Activated effector memory CD4-positive, alpha-beta T cell treated with Interleukin-2 at 50 U/mL for 16 hours (primary cell): ENCODE measurements at regions not wholly inside any gene's neighbourhood (a gene's known extent, or its start where the extent isn't known, plus 50 kb on each side); places are given as distances from the start of the nearest gene placed in this dataset.
"Not testable (repeated sequence)": the region's sequence is repeated elsewhere in the genome, so short reads cannot be mapped to it uniquely, and the experiment has no call there.

Experiments
- DNase-seq: peaks from one replicate; pipeline ENCODE4 v3.0.0-alpha.2; 2020

DNA sequence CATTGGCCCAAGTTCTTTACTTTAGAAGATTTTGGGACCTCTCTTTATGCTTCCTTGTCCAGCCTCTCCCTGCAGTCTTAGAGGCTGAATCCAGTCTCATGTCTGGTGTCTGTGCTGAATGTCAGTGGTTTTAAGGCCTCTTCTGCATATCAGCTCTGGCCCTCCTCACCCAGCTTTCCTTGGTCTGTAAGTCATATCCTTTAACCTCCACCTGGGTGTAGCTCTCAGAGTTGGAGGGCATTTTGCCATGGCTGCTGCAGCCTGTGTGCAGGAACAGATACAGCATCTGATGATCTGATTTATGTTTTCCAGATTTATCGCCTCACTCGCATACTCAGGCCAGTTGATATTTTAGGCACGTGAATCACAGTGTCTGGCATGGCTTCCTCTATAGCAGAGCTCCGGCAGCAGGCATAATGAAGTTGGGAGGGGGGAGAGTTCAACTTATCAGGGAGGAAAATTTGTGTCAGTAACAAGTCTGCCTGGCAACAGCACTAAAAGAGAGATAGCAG is 335.0 kb downstream of the PCNX1 start:
- DNase-seq: no peak

DNA sequence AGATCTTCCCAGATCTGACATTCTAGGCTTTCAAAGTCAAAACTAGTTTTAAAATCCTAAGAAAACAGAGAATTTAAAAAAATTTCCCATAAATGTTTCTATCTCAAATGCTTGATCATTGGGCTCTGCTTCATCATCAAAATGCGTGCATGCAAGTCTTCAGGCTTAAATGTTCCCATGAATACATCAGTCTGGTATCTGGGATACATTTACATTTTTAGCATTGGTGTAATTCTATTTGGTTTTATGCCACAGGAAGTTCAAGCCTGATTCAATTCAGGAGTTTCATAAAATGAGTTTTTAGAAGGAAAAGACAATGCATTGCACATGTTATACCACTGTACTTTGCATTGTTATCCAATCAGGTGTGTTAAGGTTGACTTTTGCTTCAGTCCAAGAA is 336.4 kb downstream of the PCNX1 start:
- no peak for DNase-seq

DNA sequence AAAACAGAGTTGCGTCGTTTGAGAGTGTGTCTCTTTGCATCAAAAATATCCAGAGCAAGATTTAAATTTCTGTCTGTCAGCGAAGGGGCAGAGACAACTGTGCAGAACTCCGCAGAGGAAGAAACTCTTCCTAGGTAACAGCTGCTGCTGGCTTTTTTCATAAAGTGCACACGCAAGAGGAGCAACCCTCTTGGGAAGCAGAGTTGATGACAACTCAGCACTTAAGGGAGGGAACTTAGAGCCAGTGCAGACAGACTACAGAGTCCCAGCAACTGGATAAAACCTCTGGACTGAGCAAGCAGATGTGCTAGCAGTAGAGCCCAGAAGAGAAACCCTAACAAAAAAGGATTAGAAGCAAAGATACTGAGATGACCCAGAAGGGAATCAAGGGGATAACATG is 337.1 kb downstream of the PCNX1 start:
- DNase-seq: no peak

DNA sequence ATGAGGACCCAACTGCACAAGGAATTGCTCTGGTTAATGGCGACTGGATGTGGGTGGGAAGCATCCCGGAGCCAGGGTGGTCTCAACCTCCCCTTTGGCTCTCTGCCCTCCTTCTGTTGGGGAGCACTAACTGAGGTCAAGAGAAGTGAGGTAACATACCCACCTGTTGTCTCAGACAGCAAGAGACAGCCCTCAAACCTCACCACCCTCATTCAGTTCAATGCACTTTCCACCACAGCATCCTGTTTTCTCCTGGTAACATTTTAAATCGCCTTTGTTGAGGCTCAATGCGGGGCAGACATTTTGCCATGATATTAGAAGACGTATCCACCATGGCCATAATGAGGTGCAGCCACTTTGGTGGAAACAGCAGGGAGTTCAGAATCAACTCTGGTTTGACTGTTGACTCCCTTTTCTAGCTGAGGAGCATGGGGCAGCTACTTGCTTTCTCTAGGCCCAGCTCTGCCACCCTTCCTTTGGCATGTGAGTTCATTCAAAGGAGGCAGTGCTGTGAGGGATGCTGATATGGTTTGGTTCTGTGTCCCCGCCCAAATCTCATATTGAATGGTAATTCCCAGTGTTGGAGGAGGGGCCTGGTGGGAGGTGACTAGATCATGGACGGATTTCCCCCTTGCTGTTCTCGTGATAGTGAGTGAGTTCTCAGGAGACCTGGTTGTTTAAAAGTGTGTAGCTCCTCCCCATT is 338.6 kb downstream of the PCNX1 start:
- DNase-seq: no peak

DNA sequence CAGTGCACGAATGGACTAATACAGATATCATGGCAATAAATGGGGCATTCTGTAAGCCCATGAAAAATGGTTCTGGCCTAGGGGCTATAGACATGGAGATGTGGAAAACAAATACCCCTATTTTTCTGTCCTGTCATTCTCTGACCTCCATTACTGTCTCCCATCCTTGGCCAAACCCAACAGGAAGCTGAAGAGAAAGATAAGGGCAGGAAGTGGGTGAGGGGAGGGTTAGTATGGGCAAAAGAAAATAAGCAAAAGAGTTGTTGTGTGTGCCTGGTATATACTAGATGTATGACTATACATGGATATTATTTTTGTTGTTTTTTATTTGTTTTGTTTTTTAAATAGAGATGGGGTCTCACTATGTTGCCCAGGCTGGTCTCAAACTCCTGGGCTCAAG is 339.3 kb downstream of the PCNX1 start:
- no peak for DNase-seq

DNA sequence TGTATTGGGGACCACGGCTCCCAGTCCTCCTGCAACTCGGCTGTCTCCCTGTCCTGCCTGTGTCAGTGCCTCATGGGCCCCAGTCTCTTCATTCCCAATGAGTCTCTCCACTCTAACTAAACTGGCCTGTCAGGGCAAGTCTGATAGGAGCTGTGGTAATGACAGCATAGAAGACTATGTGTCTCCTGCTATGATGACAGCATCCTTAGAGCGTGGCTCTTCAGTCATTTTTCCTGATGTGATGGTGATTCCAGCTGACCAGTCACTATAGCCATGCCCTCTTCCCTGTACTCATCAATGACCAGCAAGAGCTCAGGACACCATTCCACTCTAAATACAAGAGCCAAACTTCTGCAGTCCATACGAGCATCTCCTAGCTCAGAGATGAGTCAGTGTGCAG is 339.8 kb downstream of the PCNX1 start:
- no peak for DNase-seq

DNA sequence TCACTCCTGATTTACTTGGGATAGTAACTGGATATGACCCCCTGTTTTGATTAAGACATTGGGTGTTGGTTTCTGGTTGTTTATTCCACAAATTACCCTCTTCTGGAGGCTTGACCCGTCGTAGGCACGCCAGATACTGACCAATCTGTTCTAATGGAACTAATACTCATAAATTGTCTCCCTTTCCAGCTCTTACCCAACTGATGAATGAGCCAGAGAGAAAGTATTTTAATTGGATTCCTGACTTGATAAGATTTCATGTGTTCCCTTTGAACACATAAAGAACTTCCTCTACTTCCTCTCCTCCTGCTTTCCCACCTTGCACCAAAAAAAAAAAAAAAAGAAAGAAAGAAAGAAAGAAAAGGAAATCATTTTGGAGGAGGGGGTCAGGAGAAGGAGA is 340.9 kb downstream of the PCNX1 start:
- DNase-seq: no peak

DNA sequence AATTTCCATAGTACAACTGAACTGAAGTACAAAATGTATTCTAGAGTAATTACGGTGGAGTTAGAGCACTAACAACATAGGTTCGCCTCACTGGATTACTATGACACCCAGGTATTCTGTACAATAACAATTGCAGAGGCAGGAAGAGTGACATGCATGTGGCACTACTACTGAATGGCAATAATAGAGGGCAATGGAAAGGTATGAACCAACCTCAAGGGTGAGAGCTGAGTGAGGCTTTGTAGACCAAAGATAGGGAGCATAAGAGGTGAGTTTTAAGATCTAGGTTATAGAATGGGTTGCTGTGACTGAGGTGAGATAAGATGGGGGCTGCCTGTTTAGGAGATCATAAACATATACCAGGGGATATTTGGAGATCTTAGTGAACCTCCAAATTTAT is 343.1 kb downstream of the PCNX1 start:
- DNase-seq: no peak

DNA sequence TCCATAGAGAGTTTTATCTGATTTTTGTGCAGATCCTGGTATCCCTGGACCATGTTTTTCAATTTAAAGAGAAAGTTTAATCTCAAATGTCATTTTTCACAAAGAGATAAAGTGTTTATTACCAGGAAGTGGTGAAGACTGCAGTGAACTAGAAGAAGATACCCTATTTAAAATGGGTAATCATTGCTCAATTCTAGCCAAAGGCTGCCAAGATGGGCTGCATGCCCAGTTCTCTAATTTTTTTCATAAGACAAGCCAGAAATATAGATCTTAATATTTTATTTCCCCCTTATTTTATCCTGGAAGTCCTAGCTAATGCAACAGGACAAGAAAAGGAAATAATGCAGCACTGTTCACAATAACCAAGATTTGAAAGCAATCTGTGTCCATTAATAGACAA is 343.5 kb downstream of the PCNX1 start:
- no peak for DNase-seq

DNA sequence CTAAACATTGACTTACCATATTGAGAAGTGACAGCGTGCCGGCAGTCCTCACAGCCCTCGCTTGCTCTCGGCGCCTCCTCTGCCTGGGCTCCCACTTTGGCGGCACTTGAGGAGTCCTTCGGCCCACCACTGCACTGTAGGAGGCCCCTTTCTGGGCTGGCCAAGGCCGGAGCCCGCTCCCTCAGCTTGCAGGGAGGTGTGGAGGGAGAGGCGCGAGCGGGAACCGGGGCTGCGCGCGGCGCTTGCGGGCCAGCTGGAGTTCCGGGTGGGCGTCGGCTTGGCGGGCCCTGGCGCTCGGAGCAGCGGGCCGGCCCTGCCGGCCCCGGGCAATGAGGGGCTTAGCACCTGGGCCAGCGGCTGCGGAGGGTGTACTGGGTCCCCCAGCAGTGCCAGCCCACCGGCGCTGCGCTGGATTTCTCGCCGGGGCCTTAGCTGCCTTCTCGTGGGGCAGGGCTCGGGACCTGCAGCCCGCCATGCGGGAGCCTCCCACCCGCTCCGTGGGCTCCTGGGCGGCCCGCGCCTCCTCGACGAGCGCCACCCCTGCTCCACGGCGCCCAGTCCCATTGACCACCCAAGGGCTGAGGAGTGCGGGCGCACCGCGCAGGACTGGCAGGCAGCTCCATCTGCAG is 346.9 kb downstream of the PCNX1 start:
- not testable (repeated sequence) for DNase-seq

DNA sequence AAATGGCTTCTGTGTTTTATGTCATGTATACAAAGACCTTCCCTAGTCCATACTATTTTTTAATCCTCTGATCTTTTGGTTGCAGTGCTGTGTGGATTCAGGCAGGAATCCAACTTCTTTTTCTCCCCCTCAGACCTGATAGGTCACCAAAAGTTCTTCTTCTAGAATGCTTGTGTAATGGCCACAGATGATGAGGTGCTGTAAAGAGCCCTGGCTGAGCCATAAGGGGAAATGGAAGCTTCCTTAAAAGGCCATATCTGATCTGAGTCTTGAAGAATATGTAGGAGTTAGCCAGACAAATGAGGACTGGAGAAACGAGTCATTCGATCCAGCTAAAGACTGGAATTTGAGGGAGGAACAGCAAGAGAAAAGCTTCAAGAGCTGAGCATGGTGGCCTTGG is 353.9 kb downstream of the PCNX1 start:
- no peak for DNase-seq

DNA sequence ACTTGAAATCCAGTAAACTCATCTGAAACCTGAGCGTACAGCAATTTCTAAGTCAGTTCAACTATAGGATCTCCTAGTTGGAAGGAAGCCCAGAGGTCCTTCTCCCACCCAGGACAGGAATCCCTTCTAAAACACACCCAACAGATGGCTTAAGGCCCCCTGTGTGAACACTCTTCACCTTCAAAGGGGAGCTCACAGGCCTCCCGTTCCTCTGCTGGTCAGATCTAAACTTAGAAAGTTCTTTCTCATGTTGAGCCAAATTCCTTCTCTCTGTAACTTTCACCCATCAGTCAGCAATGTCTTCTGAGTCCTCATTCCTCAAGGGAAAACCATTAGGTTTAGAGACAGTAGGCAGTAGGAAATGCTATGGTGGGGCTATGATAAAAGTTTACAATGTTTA is 355.2 kb downstream of the PCNX1 start:
- DNase-seq: no peak

DNA sequence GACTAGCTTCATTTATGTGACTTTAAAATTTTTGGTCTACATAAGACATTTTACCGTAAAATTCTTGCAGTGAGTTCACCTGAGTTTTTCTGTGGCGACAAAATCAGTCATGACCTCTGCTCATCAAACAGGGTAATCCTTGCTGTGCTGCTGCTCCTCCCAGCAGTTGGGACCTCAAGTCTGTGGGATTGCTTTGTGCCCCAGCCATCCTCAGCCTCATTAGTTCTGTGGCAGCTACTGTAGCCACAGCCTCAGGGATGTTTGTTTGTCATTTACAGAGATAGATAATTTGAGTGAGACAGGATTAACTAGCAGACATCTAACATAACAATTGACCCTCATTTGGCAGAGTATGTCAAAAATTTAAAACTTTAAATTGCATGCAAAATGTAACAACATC is 357.0 kb downstream of the PCNX1 start:
- DNase-seq: no peak

DNA sequence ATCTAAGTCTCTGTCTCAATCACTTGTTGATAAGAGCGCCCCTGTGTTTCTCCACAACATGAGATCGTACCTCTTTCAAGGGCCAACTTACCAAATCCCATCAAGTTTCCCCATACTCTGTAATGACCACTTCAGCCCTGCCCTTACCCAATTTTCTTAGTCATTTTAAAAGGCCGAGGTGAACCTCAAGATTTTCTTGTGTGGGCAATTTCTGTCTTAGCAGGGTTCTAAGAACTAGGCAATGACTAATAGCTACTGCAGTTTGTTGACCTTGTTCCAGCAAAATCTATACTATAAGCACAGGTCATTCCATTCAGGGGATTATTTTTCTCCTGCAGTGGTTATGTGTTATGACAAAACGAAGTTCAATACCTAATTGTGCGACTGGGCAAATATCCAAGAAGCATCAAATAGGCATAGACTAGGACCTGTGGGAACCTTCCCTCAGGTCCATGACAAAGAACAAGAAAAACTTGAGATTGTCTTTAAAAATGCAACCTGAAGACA is 359.8 kb downstream of the PCNX1 start:
- no peak for DNase-seq

DNA sequence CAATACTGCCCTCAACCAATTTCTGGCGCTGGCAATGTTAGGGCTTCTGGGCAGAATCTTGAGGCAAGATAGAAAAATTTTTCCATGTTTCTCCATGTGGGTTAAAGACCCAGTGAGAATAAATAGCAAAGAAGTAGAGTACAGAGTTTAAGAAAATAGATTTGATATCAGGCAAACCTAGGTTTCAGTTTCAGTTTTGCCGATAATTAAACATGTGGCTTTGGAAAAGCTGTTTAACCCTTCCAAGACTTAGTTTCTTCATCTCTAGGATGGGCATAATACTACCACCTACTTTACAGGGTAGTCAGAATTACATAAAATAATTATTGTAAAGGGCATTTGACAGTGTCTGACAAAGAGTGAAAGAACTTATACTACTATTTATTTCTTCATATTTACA is 360.4 kb downstream of the PCNX1 start:
- no peak for DNase-seq

DNA sequence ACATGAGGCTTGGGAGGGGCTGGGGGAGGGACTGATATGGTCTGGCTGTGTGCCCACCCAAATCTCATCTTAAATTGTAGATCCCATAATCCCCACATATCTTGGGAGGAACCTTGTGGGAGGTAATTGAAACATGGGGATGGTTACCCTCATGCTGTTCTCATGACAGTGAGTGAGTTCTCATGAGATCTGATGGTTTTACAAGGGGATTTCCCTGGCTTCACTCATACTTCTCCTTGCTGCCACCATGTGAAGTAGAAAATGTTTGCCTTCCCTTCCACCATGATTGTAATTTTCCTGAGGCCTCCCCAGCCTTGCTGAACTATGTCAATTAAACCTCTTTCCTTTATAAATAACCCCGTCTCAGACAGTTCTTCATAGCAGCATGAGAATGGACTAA is 362.9 kb downstream of the PCNX1 start:
- DNase-seq: no peak

DNA sequence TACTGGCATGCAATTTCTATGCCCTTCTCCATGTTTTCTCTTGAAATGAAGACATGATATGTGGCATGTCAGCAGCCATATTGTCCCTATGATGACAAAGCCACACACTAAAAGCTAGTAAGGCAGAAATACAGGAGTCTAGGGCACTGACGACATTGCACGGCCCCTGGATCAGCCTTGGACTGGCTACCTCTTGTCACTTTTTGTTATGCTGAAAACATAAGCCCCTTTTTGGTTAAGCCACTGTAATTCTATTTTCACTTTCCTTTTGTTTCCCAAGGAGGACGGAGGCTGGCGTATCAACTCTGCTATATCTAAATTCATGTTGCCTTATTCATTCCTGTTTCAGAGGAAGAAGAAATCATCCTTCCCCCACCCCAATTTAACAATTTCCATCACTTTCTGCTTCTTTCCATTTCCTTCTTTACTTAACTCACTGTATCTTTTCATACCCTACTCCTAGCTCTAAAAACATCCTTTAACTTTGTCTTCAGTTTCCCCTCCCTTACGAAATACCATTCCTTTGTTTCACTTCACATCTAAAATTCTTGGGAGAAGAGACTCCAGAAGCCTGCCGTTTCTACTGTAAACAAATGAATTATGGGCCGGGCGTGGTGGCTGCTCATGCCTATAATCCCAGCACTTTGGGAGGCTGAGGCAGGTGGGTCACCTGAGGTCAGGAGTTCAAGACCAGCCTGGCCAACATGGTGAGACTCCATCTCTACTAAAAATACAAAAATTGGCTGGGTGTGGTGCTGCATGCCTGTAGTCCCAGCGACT is 364.1 kb downstream of the PCNX1 start:
- DNase-seq: no peak

DNA sequence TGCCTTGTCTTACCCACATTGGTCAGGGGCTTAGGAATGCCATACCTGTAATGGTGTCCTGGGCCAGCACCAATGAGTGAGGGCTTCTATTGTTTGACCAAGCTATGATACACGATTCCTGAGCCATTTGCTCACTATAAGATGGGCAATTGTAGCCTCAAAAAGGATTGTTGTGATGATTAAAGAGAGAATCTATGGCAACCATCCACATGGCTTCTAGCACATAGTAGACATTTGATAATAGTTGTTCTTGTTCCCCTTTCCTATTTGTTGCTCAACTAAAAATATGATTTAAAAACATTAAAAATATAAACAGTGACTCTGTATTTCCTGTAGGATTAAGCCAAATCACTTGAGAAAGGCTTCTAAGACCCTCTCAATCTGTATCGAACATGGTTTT is 366.1 kb downstream of the PCNX1 start:
- no peak for DNase-seq

DNA sequence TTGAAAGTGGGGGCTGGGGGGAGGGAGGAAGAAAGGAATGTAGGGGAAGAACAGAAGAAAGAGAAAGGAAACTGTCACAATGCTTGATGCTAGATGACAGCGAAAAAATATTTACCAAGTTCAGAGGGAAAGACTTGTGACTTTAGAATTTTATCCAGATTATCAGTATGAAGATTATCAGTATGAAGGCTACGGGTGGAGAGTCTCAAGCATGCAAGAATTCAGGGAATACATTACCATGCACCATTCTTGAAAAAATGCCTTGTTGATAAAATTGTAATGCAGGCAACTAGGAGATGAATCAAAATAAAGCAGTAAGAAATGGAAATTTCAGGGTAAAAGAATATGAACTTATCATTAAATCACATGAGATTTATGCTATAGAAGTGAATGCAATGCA is 376.8 kb downstream of the PCNX1 start:
- DNase-seq: no peak

DNA sequence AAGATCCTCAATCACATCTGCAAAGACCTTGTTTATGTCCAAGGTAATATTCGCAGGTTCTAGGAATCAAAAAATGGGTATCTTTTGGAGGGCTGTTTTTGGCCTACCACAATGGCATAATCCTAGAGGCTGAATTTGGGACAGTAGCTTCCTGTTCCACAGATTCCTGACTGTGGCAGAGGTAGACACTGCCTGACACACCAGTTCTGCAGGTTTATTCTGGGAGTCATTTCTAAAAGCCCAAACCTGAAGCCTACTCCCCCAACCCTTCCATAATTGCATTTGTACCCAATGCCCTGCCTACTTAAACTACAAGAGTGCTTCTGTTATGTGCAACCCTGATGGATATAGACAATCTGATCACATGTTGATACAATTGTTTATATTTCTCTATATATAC is 378.9 kb downstream of the PCNX1 start:
- no peak for DNase-seq

DNA sequence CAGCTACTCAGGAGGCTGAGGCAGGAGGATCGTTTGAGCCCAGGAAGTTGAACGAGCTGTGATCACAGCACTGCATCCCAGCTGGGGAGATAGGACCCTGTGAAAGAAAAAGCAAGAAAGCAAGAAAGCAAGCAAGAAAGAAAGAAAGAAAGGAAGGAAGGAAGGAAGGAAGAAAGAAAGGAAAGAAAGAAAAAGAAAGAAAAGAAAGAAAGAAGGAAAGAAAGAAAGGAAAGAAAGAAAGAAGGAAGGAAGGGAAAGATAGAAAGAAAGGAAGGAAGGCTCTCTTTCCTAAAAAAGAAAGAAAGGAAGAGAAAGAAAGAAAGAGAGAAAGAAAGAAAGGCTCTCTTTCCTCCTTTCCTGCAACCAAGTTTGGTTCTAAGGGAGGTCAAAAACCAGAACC is 380.3 kb downstream of the PCNX1 start:
- no peak for DNase-seq

DNA sequence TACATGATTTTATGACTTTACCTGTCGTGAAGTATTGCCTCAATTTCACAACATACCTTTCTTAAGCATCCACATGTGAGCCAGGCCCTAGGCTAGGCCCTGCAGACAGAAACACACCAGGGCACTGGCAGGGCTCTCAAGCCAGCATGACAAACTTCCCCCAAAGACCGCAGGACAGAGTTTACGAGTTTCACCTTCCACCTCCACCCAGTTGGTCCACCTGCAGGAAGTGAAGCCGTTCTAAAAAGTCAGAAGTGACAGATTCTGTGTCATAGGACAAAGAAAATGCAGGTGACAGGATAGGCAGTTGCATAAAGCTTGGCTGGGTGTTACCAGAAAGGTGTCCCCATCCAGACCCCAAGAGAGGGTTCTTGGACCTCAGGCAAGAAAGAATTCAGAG is 382.3 kb downstream of the PCNX1 start:
- no peak for DNase-seq

DNA sequence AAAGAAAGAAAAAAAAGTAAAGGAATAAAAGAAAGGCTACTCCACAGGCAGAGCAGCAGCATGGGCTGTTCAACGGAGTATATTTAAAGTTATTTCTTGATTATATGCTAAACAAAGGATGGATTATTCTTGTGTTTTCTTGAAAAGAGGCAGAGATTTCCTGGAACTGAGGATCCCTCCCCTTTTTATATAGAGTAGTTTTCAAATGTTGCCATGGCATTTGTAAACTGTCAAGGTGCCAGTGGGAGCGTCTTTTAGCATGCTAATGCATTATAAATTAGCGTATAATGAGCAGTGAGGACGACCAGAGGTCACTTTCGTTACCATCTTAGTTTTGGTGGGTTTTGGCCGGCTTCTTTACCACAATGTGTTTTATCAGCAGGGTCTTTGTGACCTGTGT is 383.0 kb downstream of the PCNX1 start:
- DNase-seq: no peak

DNA sequence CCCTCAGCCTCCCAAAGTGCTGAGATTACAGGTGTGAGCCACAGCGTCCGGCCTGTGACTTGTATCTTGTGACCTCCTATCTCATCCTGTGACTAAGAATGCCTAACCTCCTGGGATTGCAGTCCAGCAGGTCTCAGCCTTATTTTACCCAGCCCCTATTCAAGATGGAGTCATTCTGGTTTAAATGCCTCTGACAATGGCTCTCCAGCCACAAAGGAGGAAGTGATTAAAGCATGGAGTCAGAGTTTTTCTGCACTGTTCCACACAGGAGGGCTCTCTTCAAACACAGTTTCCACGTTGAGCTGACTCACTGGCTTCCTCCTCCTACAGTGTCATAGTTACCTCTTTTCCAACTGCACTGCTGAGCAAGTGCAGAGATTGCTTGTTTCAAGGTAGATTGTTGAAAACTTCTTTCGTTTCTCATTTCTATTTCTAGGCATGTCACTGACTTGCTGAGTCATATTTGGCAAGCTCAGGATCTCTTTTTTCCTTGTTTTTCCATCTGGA is 383.8 kb downstream of the PCNX1 start:
- DNase-seq: no peak
